Dermis blood vessel endothelial cell (primary cell): ENCODE measurements at regions not wholly inside any gene's neighbourhood (a gene's known extent, or its start where the extent isn't known, plus 50 kb on each side); places are given as distances from the start of the nearest gene placed in this dataset.
"Not testable (repeated sequence)": the region's sequence is repeated elsewhere in the genome, so short reads cannot be mapped to it uniquely, and the experiment has no call there.

Experiments used
- DNase-seq: peaks from one replicate; pipeline ENCODE4 v3.0.0; 2010

GRCh38 chr21:16186742-16187141, 457.0 kb downstream of the USP25 start:
- no peak for DNase-seq

GRCh38 chr21:16187603-16188301, 458.0 kb downstream of the USP25 start:
- no peak for DNase-seq

DNA sequence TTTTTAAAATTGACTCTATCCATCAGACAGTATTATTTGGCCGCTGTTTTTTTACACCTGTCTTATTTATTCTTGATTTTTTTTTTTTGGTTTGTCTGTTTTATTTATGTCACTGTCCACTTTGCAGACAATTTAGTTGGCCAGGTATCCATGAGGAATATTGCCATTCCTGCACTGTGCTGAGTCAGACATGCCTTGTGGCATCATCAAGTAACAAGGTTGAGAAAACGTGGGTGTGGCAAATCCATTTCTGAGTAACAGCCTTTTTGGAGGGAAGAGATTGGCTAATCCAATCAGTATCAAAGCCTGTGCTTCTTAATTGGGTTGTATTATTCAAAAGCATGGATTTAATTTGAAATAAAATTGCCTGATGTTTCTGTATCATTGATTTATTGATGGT, 463.1 kb downstream of the USP25 start:
- DNase-seq: no peak

DNA sequence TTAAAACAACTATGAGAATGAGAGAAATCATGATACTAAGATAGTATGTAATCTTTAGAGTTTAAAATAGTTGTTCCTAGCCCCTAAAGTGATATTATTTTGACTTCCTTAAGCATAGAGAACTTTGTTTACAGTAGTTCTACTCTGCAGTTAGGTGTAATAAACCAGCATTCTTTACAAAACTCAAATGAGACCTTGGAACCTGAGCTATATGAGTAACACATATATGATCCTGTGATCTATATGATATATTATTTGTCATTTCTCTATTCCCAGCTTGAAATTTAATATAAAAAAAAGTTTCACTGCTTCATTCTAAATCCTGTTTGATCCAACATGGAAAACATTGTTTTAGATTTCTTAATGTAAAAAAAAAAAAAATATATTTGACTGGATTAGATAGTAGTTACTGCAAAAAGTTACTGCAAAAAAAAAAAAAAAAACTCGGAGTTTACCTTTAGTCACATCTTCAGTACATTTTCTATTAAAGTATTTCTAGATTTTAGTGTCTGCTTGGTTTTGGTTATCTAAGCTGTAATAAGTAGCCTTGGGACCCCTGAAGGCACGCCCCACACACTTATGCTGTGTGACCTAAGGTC, 463.8 kb downstream of the USP25 start:
- DNase-seq: no peak

GRCh38 chr21:16194095-16194787, 464.5 kb downstream of the USP25 start:
- peak; percentile 82 for DNase-seq

DNA sequence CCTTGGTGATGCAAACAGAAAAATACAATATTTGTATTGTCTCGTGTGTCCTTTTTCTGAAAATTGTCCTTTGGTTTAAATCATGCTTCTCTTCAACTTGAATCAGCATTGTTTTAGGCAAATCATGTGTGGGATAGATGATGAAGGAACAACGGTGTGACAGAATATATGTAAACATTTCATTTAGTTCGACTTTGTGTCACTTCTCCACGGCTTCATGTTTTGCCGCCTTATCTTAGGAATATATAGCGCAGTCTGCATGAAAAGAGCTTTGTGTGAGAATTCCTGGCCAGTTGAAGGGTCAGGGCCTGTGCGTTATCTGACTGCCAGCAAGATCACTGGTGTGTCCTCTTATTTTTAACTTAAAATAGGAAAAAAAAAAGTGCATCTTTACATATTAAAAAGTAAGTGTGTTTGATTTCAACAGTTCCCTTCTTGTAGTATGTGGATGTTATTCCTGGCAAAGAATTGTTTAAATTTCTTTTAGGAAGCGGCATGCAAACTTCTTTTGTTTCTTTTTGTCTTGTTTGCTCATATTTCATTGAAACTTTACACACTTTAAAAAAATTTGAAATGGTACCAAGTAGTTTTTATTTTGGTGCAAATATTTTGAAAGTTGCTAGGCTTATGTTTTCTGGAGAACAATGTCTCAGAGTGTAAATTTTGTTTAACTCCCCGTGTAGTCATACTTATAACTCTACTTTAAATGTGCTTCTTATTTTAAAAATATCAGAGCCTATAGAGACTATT, 465.2 kb downstream of the USP25 start:
- peak; percentile 60 for DNase-seq

DNA sequence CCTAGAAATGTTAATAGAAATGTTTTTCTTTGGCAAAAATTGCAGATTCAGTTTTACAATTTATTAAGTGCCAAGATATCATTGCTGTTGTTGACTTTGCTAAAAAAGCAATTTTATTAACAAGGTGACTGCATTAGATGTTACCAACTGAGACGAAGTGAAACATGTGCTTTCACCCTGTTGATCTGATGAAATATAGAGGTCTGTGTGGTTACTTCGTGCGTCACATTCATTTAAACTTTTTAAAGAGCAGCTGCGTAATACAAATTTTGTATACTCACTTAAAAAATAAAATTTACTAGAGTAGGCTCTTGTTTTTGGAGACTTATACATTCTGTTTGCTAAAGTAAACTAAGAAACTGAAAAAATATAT, 465.7 kb downstream of the USP25 start:
- peak; percentile 49 for DNase-seq

- peak; percentile 36 for DNase-seq
Measured at GRCh38 chr21:16196001-16196400, 466.2 kb downstream of the USP25 start.

- peak; percentile 53 for DNase-seq
Measured at GRCh38 chr21:16198546-16198945, 468.8 kb downstream of the USP25 start.

DNA sequence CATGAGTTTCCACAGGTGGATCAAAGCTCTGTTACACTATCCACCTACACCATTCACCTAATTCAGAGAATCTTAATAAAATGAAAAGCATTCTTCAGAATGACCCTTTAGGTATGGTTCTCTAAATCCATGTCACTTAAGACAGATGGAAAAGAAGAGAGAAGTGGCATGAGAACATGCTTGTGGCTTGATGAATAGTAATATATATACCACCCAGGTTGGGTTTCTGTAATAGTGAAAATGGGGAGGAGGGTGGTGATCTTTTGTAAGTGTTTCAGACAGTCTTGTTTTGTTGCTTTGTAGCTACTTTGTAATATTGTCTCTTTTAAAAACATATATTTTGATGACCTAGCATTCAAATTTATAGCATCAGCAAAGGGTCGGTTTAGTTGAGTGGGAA, 469.8 kb downstream of the USP25 start:
- no peak for DNase-seq

- DNase-seq: no peak
Measured at GRCh38 chr21:16201718-16202117, 471.9 kb downstream of the USP25 start.

- no peak for DNase-seq
Measured at GRCh38 chr21:16205527-16205926, 475.7 kb downstream of the USP25 start.

DNA sequence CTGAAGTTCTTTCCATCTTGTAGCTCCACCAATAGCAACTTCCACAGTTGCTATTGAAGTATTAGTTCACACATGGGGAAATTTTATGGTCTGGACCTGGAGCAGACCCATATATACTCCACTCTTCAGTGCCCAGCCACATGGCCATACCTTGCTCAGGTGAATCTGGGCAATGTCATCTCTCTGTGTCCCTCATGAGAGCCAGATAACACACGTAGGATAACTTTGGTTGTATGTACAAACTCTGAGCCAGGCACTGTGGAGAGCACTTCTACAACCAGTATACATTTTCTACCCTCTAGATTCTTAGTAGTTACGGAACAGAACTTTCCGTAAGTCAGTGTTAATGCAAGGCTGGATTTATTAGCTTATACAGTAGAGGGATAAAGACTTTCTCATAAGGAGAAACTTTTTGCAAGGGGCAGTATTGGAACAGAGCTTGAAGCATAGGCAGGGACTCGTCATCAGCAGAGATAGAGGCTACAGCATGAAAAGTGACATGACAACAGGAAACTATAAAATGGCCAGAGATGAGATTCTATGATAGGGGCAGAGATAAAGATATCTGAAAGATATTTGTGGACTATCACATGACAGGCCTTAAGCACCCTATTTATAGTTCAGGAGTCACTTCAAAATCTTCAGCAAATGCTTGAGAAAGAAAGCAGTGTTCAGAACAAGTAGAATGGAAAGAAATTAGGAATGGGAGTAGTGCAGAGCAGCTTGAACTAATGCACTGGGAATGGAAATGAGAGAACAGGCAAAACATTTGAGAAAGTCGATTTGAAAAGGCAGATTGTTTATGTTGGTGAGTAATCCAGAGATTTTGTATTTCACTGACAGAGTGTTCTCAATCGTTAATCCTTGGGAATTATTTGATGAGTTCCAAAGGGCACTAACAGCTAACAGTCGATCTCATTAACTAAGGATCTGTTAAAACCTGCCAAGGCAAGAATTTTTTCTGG, 481.8 kb downstream of the USP25 start:
- DNase-seq: no peak

DNA sequence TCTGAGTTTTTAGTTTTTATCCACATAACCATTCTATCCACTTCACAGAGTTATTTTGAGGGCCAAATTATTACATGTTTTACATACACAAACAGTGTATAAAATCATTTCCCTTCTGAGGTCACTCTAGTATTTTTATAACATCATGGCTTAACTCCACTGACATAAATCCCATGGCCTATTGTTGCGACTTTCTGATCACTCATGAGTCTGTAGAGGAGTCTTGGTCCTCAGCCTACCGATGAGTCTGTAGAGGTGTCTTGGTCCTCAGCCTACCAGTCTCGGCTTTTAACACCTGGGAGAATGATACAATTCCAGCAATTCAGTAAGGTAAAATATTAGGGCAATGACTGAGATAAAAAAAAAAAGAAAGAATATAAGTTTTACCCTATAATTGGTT, 483.7 kb downstream of the USP25 start:
- peak; percentile 21 for DNase-seq

GRCh38 chr21:16215193-16215592, 485.4 kb downstream of the USP25 start:
- peak; percentile 63 for DNase-seq

DNA sequence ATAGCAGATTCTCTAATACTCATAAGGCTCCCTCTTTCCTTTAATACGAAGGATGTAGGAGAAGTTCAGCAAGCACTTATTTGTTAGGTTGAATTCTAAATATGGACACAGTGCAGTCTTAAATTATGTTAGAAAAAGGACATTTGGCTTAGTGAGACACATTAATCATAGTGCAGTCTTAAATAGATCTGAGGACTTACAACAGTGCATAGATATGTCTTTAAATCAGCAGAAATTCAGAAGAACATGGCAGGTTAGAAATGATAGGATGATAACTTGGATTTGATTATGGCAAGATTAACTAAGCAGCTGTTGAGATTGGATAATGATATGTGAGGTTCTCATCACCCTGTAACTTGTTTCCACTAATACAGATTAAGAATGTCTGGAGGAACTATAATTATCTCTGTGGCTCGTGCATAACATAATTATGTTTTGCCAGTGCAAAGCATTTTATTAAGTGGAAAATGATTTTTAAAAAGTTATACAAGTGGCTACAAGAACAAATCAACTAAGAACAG, 485.9 kb downstream of the USP25 start:
- DNase-seq: no peak

DNA sequence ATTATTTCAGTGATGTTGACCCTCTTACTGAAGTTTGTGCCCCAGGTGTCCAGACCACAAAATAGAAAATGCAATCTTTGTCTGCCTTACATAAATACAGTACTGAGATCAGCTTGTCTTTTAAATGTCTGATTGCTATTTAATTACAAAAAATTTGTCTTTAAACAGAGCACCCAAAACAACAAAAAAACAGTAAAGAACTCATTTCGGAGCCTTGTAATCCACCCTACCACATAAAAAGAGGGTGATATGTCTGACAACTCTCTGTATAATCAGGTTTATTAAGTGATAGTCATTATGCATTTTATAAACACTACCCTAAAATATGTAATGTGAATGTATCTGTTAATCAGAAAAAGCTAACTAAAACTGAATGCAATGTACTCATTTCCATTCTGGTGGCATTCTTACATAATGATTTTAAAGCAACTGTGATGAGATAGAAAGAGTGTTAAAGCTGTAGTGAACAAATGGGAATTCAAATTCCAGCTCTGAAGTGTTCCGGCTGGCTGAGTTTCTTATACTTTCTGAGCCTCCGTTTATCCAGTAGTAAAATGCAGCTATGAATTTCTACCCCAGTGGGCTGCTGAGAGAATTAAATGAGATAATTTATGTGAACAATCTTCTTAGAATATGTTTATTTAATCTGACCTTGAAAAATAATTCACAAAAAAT, 486.6 kb downstream of the USP25 start:
- DNase-seq: no peak

DNA sequence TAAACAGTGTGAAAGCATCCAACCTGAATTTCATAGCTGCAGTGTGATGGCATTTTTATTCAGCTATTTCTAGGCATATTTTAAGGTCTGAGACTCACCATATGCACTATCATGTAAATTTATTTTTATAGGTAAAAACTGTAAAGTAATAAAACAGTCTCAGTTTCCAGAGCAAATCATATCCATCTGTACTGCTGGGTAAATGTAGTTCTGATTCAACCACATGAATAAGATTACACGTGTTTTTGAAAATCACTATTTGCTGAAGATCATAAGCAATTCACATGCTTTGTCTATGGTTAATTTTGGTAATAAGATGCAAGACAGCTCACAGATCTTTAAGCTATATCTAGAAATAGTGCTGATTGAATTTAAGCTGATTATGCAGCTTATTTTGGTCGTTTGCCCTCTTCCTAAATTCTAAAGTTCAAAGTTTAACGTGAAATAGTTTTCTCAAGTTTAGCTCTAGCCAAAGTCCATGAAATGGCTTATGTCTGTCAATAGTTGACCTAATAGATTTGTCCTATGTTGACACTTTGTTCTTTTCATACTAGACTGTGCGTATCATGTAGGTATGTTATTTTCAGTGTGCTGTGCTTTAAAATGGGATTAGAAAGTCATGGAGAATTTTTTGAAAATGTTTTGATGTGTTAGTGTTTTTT, 489.0 kb downstream of the USP25 start:
- DNase-seq: no peak

- DNase-seq: not testable (repeated sequence)
Measured at GRCh38 chr21:16224756-16225155, 495.0 kb downstream of the USP25 start.

GRCh38 chr21:16239659-16240265, 510.0 kb downstream of the USP25 start:
- no peak for DNase-seq
